Pons (tissue), 1 donor: ENCODE measurements at regions not wholly inside any gene's neighbourhood (a gene's known extent, or its start where the extent isn't known, plus 50 kb on each side); places are given as distances from the start of the nearest gene placed in this dataset.

Source experiments
- DNase-seq: peaks from one replicate; pipeline ENCODE4 v3.0.0-alpha.2; 2016; ENCODE audit warnings: low spot score

DNA sequence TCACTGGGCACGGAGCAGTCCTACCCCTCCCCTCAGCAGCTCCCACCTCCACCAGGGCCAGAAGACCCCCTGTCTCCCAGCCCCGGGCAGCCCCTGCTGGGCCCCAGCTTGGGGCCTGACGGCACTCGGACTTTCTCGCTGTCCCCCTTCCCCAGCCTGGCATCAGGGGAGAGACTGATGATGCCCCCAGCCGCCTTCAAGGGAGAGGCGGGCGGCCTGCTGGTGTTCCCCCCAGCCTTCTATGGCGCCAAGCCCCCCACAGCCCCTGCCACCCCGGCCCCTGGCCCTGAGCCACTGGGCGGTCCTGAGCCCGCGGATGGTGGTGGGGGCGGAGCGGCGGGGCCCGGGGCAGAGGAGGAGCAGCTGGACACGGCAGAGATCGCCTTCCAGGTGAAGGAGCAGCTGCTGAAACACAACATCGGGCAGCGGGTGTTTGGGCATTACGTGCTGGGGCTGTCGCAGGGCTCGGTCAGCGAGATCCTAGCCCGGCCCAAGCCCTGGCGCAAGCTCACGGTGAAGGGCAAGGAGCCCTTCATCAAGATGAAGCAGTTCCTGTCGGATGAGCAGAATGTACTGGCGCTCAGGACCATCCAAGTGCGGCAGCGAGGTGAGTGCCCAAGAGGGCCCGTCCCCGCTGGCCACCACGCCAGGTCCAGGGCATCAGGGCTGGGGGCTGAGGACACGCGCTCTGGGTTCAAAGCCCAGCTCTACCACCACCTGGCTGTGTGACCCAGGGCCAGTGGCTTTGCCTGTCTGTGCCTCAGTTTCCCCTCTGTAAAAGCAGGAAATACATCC is 58.6 kb downstream of the PHETA1 start:
- no peak for DNase-seq

DNA sequence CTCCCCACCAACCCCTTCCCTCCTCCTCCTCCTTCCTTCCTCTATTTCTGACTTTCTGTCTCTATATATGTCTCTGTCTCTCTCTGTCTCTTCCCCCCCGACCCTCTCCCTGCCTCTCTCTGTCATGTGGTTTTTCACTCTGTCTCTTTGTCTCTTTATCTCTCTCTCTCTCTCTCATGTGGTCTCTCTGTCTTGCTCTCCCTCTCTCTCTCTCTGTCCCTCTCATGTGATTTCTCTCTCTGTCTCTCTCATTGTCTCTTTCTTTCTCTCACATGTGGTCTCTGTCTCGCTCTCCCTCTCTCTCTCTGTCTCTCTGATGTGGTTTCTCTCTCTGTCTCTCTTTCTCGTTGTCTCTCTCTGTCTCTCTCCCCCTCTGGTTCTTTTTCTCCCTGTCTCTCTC is 59.3 kb downstream of the PHETA1 start:
- no peak for DNase-seq

DNA sequence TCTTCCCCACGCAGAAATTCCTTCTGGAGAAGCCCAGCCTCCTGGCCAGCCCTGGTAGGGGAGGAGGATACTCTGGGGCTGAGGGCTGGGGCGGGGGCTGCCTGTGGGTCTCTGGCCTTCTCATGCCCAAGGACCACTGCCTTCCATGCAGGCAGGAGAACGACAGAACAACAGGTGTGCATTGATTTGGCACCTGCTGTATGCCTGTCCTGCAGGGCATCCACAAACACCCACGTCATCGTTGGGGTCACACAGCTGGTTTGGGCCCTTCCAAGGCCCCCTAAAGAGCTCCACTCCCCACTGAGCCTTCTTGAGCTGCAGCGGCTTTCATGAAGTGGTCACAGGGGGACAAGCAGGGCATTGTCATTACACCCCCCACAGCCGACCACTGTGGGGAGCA is 60.4 kb downstream of the PHETA1 start:
- DNase-seq = no peak

DNA sequence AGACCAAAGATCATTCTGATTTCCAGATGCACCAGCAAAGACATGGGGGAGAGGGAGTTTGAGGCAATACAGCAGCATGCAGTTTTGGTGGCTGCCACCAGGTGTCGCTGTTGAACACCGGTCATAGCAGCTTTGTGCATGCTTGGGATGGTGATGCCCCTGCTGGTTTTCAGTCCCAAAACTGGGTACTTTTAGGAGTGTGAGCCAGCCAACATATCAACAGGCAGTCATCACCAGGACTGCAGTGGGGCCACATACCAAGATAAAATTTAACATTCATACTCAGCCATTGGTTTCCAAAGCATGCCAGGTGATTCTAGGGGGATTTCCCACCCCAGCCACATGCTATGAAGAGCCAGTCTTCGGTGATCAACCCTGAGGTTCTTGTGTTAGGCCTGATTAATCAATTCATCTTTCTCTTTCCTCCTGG is 64.2 kb downstream of the PHETA1 start:
- no peak for DNase-seq

DNA sequence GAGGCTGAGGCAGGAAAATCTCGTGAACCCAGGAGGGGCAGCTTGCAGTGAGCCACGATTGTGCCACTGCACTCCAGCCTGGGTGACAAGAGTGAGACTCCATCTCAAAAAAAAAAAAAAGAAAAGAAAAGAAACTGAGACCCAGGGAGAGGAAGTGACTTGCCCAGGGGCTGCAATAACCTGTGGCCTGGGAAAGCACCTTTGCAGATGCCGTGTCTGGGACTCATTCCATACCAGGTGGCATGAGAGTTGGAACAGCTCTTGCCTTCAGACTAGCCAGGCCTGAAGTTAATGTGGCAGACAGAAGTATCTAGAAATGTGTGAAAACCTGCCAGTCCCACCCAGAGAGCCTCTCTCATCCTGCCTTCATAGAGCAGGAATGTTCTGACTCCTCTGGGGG is 65.4 kb downstream of the PHETA1 start:
- no peak for DNase-seq

DNA sequence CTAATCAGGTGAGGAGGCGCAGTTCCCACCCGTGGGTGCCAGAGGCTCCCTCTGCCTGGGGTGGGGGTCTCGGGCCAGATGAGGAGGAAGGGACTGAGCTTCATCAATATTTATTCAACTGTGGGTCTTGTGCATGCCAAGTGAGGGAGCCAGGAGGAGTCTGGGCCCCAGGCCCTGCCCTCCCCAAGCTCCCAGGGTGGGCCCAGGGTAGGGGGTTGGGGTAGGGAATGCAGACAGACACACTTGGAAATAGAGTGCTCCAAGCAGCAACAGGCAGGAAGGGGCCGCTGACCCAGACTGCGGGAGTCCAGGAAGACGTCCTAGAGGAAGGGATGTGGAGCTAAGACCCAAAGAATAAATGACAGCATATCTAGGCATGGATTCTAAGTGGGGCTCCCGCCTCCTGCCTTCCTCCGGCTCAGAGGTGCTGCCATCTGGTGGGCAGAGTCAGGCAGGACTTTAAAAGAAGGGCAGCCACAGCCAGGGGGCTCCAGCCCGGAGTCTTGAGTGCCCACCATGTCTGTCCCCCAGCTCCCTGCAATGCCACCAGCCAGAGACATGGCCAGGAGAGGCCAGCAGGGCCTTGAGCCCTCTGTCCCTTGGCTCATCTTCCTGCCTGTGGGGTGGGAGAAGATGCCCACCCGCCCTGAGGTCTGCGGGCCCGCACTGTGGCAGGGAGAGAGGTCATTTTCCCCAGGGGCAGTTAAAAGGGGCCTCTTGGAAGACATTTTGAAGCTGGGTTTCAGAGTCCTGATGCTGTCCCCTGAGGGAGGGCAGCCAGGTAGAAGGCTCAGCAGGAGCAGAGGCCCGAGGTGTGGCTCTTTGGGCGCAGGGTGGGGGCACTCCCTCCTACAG is 70.1 kb downstream of the PHETA1 start:
- DNase-seq = peak; percentile 26

DNA sequence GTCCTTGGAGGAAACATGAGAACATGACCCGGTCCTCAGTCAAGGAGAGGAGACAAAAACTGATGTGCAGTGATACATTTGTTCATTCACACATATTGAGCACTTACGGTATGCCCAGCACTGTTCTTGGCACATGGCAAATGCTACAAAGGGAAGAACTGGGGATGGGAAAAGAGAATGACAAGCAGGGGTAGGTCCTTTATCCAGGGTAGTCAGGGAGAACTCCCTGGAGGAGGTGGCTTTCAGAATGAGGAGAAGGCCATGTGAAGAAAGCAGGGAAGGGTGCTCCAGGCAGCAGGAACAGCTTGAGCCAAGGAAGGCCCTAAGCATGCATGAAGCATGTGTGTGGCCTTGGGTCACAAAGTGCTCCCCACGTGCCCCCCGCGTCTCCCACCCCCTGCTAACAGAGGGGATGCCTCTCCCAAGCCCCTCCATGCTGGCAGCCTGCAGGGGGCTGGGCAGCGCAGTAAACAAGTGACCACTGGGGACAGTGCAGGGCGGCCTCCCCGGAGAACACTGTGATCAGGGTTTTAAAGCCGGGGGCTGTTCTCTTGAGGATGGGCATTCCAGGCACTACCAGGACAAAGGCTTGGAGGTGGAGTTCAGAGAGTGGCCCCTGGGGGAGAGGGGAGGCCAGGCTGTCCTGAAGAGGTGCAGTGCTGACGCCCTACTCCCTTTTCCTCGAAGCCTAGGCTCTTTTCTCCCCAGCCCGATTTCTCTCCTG is 71.0 kb downstream of the PHETA1 start:
- DNase-seq = no peak

DNA sequence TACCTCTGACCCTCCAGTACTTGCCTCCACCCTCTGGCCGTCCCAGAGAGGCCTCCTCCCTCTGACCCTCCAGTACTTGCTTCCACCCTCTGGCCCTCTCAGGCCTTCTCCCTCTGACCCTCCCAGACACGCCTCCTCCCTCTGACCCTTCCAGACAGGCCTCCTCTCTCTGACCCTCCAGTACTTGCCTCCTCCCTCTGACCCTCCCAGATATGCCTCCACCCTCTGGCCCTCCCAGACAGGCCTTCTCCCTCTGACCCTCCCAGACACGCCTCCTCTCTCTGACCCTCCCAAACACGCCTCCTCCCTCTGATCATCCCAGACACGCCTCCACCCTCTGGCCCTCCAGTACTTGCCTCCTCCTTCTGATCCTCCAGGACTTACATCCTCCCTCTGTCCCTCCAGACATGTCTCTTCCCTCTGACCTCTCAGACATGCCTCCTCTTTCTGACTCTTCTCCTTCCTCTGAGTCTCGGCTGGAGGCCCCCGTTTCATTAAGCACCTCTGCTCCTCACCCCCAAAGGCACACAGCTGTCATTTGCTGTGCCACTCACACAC is 71.9 kb downstream of the PHETA1 start:
- no peak for DNase-seq

DNA sequence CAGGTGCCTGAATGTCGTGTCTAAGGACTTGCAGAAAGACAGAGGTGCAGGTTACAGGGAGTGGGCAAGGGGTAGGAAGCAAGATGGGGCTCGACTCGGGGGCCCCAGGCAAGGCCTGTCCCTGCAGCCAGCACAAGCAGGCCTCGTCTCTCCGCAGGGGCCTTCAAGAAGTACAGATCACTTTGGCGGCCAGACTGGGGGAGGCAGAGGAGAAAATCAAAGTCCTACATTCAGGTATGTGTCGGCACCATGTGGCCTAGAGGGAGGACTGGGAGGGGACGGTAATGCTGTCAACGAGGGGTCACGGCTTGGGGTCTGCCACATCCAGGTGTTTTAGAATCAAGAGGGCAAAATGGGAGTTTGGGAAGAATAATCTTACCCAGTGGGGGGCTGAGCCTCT is 73.7 kb downstream of the PHETA1 start:
- no peak for DNase-seq

DNA sequence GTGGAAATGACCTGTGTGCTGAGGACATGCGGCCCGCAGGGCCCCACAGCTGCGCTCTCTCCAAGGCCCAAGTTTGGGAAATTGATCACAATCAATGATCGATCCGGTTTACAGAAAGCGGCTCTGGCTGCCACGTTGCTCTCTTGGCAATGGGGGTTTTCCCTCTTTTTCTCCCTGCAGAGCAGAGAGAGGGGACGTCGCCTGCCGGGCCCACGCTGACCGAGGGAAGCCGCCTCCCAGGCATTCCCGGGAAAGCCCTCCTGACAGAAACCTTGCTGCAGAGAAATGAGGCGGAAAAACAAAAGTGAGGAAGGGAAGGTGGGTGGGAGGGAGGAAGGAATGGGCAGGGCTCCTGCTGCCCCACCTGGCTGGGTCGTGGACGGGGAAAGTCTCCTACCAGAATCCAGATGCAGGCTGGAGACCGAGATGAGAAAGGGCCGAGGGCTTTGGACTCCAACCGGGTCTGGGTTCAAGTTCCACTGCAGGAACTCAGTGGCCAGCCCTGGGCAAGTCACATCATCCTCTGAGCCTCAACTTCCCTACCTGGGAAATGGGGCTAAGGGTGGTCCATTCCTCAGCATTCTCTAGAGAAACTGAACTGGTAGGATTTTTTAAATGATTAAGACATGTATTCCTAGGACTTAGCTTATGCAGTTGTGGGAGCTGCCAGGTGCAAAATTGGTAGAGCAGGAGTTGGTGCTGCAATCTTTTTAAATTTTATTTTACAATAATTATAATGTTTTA is 75.5 kb downstream of the PHETA1 start:
- no peak for DNase-seq

DNA sequence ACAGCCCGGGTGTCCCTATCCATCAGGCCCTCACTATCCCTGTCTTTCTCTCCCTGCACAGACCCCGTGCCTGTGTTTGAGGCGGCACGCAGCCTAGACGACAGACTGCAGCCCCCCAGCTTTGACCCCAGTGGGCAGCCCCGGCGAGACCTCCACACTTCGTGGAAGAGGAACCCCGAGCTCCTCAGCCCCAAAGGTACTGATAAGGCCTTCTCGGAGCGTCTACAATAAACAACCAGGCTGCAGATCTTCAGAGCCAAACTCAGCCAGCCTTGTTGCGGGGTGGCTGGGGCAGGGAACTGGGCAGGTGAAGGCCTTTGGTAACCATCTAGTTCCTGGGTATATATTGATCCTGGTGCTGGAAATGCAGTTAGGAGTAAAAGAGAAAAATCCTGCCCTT is 77.5 kb downstream of the PHETA1 start:
- no peak for DNase-seq

DNA sequence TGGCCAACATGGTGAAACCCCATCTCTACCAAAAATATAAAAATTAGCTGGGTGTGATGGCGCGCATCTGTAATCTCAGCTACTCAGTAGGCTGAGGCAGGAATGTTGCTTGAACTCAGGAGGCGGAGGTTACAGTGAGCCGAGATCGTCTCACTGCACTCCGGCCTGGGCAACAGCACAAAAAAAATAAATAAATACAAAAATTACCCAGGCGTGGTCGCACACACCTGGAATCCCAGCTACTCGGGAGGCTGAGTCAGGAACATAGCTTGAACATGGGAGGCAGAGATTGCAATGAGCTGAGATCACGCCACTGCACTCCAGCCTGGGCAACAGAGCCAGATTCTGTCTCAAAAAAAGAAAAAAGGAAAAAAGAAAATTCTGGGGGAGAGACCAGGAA is 80.1 kb downstream of the PHETA1 start:
- DNase-seq = no peak

DNA sequence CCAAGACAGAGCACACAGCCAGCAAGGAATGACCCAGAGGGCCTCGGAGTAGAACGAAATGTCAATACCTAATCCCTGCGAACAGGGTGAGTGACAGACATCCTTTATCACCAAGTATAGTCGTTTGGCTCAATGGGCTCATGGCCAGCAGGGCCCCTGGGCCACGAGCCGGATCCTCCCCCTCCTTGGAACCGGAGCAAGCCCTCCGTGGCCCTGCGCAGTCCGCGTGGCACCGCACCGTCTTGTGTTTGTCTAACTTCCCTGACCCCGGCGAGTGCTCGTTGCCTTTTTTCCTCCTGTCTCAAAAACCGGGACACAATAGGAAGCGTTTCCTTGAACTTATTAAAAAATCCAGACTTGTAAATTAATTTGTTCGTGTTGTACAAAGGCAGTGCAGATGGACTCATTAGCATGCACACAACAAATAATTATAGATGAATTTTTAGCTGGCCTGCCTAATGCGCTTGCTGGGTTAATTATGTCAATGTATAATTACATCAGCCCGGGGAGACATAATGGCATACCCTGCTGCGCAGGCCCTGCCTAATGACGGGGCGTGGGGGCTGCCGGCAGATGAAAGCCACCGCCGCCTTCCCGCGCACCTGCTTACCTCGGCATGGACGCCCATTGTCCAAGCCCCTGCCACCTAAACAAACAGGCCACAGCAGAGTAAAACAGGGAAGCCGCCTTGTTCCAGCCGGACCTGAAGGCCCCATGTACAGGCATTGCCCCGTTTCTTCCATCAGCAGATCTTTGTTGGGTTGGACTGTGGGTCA is 81.6 kb downstream of the PHETA1 start:
- DNase-seq = no peak

DNA sequence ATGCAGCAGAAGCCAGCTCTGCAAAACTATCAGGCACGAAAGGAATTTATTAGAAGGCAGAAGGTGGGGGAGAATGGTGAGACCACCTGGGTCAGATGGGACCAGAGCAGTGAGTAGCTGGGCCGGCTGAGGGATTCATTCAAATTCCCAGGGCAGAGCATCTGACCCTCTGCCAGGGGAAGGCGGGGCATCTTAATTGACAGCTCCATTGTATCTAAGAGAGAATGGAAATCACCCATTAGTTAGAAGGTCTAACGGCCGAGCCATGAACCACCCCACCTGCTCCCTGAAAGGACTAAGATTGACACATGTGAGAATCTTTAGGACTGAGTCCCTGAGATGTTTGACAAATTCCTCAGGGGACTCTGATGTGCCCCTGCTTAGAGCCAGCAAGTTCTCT is 83.7 kb downstream of the PHETA1 start:
- DNase-seq = no peak

DNA sequence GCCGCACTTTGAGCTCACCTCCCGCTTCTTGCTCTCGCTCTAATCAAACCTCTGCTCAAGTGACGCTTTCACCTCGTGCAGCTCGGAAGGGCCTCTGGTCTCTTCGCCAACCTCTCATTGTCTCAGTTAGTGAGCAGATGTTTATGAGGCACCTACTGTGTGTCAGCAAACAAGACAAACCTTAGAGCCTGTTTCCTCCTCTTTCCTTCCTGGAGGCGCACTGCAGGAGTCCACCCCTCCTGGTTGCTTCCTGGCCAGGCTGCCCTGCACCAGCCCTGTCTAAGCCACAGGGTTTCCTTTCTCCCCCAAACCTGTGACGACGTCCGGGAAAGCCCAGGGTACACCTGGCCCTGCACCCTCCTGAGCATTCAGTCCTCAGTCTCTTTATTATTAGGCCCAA is 84.2 kb downstream of the PHETA1 start:
- DNase-seq = no peak

DNA sequence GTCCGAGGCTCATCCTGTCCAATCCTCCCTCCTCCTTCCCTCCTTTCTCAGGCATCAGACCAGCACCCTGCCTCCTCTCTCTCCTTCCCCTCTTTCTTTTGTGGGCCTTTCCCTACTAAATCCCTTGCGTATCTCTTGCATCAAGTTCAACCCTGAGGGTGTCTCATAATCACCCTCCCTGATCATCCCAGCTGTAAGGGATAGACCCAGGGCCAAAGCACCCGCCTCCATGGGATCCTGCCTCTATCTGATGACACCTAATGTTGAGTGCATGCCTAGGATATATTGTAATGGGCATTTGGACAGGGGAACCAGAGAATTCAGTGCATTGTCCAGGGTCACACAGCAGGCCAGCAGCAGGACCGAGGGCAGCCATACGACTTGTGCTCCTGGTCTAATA is 84.9 kb downstream of the PHETA1 start:
- DNase-seq = no peak

DNA sequence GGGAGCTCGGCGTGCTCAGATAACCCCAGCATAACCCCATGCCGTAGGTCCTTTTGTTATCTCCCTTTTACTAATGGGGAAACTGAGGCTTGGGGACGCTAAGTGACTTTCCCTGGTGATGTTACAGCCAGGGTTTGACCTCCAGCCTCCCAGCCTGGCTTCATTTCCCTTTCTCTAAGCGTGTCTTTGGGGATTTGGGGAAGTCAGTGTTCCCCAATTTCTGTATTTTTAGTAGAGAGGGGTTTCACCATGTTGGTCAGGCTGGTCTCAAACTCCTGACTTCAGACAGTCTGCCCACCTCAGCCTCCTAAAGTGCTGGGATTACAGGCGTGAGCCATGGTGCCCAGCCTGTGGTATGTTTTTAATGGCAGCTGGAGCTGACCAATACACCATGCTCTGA is 85.4 kb downstream of the PHETA1 start:
- DNase-seq = no peak

DNA sequence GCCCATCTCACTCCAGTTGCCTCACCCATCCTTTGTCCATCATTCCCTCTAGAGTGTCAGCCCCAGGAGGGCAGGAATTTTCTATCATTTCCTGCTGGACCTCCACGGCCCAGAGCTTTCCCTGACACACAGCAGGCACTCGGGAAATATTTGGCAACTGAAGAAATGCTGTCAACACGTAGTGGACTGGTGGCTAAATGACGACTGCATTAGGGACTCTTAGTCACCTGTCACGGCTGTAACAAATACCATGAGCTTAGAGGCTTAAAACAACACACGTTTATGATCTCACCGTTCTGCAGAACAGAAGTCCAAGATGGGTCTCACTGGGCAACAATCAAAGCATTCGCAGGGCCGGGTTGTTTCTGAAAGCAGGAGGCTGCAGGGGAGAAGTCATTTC is 91.3 kb downstream of the PHETA1 start:
- DNase-seq = no peak

DNA sequence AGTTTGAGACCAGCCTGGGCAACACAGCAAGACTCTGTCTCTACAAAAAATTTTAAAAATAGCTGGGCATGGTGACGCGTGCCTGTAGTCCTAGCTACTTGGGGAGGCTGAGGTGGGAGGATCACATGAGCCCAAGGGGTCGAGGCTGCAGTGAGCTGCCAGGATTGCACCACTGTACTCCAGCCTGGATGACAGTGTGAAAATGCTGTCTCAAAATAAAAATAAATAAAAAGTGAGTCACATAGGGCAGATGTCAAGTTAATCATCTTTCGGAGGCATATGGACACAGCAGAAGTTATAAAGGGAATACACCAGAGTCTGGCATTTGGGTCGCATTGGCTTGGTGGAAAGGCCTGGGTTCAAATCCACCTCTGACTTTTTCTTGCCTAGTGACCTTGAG is 92.7 kb downstream of the PHETA1 start:
- no peak for DNase-seq

DNA sequence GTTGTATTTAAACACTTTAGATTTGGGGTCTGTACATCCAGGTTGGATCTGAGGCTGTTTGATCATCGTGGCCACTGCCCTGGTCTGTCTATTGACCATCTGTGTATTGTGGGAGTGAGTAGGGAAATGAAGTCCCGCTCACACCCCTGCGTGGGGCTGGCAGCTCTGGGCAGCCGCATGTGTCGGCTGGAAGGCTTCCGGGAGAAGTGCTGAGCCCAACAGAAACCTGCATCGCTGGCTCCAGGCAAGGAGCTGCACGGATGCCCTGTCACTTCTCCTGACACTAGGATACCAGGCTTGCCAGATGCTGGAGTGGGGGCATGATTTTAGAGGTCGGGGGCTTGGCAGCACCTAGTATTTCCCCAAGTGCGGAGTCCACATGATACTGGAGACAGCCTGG is 93.6 kb downstream of the PHETA1 start:
- DNase-seq = no peak

DNA sequence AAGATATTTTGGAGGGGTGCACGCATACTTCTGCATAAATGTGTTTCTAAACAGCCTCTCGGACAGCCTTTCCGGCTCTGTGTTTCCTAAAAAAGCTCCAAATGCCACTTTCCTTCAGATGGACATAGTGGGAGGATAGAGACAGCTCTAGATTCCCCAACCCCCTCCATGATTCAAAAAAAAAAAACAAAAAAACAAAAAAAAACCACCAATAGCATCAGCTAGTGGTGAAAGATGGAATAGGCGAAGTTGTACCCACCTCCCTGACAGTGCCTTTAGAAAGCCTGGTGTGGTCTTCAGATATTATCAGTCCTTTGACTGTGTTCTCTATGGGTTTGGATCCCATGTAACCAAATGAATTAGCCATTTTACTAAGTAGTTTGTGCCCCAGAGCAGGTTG is 94.1 kb downstream of the PHETA1 start:
- DNase-seq = no peak
